GM18499 (cell line): ENCODE measurements at regions not wholly inside any gene's neighbourhood (a gene's known extent, or its start where the extent isn't known, plus 50 kb on each side); places are given as distances from the start of the nearest gene placed in this dataset.
"Not testable (repeated sequence)": the region's sequence is repeated elsewhere in the genome, so short reads cannot be mapped to it uniquely, and the experiment has no call there.

ENCODE experiments used
- ATAC-seq: cut with Tn5 transposase; IDR thresholded peaks from one replicate; pipeline ENCODE4 v1.9.1; 2021; ENCODE audit warnings: moderate number of reproducible peaks; ENCODE audit not compliant: insufficient read depth, unreplicated experiment

DNA sequence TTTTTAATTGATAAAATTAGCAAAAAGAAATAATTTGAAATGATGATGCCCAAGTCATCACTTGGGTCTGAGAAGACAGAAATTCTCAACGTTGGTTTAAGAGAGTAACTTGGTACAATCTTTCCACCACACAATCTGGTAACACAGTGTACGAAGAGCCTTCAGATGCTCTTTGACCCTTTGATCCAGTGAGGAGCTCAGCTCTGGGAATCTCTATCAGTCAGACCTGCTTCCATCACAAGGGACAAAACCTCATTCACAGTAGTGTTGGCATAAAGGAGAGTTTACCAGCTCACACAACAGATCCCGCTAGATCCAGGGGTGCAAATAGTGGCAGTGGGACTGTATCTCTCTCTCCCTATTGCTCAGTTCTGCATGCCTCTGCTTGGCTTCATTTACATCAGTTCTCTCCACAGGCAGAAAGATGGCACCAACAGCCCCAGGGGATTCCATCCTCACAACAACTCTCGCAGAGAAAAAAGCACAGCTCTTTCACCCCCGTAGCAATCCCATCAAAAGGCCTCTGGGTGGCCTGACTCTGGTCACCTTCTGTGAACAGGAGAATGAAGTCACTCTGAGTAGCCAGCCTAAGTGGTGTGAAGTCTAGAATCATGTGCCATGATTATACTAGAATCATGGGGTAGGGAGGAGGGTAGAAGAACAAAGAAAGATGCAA lies 119.7 kb downstream of the ZNF281 start:
- ATAC-seq = no peak

DNA sequence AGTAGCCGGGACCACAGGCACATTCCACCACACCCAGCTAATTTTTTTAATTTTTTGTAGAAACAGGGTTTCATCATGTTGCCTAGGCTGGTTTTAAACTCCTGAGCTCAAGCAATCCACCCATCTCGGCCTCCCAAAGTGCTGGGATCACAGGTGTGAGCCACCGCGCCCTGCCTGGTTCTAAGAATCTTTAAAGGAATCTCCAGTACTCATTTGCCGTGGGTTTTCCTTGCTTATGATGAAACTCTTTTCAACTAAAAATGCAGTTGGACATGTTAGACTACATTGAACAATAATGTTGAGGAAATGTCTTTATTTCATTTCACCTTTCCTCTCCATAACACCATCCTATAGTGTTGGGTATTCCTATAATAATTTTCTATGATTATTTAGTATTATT lies 121.6 kb downstream of the ZNF281 start:
- ATAC-seq = no peak

DNA sequence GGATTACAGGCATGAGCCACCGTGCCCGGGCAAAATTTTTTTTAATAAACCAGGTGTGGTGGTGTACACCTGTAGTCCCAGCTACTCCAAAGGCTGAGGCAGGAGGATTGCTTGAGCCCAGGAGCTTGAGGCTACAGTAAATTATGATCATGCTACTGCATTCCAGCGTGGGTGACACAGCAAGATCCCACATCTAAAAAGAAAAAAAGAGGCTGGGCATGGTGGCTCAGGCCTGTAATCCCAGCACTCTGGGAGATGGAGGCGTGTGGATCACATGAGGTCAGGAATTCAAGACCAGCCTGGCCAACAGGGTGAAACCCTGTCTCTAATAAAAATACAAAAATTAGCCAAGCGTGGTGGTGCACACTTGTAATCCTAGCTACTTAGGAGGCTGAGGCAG lies 125.6 kb downstream of the ZNF281 start:
- not testable (repeated sequence) for ATAC-seq

DNA sequence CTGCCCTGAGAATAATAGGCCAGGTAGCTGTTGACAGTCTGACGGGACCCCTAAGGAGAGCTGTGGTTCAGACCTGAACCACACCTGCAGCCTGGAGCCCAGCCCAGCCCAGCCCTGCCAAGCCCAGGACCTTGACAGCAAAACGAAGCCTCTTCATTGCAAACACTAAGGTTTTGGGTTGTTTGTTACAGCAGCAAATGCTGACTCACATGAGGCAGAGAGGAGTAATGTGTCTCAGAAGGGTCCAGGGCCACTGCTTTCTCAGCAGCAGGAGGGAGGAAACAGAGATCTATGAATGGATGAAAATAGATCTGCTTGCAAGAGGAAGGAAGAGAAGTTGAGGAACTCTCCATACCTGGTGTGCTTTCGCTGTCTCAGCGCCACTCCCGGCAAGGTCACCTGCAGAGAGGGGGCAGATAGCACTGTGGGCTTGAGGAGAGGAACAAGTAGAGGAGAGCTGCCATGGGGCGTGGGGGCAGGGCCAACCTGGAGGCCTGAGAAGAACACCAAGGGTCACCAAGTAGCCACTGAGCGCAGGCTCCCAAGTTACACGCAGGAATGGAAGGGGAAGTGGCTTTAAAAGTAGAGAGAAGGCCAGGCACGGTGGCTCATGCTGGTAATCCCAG lies 127.2 kb downstream of the ZNF281 start:
- no peak for ATAC-seq

DNA sequence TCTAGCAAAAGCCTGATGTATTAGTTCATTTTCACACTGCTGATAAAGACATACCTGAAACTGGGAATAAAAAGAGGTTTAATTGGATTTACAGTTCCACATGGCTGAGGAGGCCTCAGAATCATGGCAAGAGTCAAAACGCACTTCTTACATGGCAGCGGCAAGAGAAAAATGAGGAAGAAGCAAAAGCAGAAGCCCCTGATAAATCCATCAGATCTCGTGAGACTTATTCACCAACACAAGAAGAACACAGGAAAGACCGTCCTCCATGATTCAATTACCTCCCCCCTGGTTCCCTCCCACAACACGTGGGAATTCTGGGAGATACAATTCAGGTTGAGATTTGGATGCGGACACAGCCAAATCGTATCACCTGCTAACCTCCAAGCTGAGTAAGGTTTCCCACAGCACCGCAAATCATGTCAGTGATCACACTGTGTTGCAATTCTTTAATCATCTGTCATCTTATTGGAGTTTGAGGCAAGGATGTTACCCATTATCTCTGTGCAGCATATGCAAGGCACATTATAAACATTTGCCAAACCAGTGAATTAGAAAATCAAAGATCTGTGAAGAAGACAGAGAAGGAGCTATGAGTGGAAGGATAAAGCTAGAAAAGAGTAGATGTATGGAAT lies 128.5 kb downstream of the ZNF281 start:
- no peak for ATAC-seq

DNA sequence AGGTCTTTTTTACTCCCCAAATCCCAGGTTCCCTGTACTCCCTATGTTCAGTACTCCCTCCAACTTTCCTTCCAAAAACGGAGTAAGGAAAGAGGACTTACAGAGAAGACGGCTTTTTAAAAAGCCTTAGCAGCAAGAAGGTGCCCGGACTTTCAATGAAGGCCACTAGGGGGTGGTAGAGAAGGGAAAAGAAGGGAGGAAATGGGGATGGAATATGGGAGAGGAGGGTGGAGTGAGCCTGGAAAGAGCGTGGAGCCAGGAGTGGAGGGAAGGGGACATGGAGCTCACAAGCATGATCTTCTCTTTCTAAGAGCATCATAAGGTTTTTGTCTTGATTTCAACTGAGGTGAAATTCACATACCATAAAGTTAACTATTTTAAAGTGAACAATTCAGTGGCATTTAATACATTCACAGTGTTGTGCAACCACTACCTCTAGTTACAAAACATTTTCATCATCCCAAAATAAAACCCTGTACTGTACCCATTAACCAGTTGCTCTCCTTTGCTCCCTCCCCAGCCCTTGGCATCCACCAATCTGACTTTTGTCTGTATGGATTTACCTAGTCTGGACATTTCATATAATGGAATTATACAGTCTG lies 129.9 kb downstream of the ZNF281 start:
- no peak for ATAC-seq

DNA sequence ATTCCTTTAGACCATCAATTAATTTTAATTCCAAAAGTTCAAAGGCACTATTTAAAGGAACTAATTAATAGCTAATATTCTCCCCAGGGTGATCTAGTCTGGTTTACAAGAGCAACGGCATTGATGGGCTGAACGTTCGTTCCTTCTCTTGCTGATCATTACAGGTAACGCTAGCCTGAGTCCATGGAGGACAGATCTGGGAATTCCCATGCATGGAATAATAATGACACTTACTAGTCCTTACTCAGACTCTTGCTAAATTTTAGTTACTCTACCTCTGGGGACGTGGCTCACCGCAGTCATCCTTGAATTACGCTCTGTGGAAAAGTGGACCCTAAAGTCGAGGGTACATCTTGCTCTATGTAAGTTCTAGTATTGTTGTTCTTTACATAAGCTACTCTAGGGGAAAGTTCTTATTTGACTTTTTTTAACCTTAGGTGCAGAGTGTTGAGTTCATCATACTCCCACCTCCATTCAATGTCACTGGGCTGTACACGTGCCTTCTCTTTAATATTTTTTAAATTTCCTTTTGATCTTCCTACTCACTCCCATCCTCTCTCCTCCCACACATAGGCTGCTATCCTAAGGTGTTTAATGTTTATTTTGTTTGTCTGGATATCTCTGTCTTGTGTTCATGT lies 133.9 kb downstream of the ZNF281 start:
- ATAC-seq = no peak

DNA sequence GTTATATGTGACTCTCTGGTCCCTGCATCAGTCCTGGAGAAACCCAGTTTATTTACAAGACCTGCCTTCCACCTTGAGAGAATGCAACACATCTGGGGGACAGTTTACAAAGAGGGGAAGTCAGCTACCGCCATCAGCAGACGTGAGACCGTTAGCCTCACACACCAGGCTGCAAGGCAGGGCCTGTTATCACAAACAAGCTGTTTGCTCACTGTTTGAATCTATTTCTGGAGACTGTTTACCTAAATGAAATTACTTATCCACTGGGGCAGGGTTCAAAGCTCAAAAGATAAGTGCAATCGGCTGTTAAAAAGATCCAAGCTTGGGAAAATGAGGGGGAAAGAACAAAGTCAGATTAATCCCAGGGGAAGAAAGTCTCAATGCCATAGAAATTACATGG lies 134.4 kb downstream of the ZNF281 start:
- no peak for ATAC-seq

DNA sequence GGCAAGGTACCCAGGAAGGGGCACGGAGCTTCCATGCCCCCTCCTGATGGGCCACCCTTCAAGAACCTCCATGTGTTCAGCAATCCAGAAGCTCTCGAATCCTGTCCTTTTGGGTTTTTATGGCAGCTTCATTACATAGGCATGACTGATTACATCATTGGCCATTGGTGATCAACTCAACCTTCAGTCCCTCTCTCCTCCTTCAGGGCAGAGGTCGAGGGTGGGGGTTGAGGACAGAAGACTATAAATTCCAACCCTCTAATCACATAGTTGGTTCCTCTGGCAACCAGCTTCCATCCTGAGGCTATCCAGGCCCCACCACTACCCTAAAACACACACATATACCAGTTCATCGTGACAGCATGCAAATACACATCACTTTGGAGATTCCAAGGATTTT lies 135.7 kb downstream of the ZNF281 start:
- no peak for ATAC-seq

DNA sequence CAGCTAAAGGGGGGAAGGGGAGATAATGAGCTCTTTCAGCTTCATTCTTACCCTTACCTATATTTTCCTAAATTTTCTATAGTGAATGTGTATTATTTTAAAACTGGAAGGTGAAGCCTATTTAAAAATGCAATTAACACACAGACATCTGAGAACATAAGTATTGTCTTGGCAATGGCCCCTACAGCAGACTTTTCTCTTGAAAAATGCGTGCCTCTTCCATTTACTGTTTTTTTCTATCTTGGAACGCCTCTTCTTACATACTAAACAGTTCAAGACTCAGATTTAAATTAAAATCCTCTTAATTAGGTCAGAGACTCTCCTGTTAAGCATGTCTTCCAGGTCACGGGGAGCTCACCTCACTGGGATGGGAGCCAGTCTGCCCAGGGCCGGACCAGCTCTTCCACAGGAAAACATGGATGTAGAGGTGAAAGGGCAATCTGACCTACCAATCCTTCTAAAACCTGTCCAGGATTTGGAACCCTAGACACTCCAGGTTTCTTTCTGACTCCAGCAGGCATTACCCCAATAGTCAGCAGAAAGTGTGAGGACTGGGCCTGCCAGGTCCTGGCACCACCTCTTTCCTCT lies 137.3 kb downstream of the ZNF281 start:
- no peak for ATAC-seq

DNA sequence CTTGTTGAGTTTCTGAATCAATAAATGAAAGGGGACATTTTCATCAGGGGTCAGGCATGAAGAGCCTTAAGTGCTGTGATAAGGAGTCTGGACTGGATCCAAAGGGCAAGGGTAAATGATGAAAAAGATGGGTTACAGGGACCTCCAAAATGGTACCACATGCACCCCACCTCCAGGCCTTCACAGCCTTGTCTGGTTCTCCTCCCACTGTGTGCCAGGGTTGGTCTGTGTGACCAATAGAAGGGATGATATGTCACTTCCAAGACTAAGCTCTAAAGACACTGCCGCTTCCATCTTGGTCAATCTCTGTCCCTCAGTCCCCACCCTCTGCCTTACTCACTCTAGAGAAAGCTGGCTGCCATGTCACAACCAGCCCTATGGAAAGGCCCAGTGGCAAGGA lies 140.6 kb downstream of the ZNF281 start:
- no peak for ATAC-seq

DNA sequence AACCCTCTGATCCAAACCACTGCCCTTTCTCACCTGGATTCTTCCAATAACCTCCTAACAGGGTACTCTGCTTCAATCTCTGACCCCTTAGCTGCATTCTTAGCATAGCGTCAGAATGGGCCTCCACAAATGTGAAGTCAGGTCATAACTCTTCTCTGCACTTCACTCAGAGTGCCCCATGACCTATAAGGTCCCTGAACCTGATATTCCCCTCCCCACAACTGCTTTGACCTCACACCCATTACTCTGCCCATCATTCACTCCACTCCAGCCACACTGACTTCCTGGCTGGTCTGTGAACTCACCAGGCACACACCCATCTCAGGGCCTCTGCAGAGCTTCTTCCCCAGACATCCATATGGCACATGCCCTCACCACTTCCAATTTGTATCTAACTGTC lies 141.9 kb downstream of the ZNF281 start:
- ATAC-seq = no peak

DNA sequence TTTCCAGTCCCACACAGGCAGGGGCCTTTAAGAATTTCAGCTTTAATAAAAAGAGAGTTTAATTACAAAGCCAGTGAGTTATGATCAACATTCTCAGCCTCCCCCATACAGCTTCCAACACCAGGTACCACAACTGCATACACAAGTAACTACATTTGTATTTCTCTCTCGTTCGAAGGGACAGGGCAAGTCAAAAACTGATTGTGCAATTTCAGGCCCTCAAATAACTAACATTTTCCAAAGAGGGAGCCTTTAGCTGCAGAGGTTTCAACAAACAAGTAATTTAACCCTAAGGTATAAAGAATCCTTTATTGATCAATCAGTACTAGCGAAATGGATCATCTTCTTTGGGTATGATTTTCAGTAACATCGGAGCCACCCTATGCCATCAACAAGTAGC lies 142.4 kb downstream of the ZNF281 start:
- ATAC-seq = no peak

DNA sequence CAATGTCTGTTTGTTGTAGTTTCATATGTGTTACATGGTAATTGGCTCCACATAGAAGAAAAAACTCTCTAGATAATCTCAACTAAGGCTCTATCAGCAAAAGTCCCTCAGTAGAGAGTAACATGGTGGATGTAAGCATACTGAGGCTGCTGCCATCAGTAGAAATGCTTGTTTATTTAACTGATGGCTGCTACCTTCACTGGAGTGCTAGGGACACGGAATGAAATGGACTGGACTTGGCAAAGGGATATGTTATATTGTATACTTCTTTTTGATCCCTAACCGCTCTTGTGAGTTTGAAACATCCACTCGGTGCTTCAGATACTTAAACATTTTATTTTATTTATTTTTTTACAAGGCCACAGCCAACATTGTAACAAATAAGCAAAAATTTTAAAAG lies 143.0 kb downstream of the ZNF281 start:
- ATAC-seq = no peak

DNA sequence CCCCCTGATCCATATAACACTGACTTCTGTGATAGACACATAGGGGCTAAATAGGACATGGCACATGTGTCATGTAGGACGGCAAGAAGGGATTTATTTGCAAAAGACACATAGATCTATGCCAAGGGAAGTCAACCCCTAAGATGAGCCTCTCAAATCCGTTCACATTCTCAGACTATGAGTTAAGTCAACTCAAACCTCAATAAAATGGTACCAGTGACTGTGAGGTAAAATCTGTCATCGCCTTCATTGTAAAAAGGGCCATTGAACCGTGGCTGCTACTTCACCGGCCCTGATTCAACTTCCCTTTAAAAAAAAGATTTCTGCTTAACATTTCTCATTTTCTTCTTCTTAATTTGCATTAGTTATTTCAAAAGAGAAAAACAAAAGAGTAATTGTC lies 144.0 kb downstream of the ZNF281 start:
- ATAC-seq = no peak

DNA sequence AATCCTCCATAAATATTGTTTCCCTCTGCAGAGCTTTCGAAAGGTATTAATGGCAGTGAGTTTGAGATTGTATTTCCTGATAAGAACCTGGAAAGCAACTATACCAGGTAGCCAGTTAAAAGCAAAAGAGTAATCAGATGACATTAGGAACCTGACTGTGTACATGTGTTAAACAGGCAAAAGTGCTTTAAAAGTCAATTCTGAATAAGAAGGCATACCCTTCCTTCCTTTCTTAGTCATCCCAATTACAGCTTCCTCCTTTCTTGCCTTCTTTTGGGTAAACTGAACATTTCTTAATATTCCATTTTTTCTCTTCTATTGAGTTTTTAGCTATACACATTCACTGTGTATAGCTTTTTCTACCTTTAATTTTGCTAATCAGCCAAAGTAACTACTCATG lies 144.7 kb downstream of the ZNF281 start:
- ATAC-seq = no peak

DNA sequence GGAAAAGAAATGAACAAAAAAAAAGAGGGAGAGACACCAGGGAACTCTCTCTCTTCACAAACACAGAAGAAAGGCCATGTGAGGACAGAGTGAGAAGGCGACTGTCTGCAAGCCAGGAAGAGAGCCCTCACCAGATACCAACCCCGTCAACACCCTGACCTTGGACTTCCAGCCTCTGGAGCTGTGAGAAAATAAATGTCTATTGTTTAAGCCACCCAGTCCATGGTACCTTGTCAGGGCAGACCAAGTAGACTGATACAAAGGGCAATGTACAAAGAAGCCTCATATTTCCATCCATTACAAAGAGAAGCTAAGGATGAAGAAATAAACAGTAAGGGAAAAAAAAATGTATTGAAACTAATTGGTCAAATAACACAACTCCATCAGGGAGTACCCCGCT lies 146.6 kb downstream of the ZNF281 start:
- no peak for ATAC-seq

DNA sequence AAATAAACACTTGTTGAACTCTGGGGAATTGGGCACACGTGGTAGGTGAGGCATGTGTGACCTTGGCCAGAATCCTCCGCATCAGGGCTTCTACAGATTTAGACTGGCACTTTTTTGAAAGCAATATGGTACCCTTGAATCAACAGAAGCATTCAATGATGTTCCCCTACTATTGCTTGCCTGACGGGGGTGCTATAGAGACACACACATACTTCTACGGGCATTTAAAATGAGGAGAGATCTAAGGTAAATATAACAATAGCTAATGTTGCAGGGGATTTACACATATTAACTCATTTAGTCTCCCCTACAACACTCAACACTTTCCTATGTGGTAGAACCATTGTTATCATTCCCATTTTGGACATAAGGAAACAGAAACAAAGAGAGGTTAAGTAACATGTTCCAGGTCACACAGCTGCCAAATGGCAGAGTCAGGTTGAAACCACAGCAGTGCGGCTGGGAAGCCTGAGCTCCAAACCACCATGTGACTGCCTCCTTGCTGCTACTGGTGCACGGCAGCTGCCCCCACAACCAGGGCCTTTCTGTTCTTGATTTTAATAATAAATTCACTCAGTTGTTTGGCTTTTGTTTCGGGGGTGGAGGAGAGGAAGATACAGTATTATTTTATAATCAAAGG lies 147.4 kb downstream of the ZNF281 start:
- peak; percentile 54 for ATAC-seq

DNA sequence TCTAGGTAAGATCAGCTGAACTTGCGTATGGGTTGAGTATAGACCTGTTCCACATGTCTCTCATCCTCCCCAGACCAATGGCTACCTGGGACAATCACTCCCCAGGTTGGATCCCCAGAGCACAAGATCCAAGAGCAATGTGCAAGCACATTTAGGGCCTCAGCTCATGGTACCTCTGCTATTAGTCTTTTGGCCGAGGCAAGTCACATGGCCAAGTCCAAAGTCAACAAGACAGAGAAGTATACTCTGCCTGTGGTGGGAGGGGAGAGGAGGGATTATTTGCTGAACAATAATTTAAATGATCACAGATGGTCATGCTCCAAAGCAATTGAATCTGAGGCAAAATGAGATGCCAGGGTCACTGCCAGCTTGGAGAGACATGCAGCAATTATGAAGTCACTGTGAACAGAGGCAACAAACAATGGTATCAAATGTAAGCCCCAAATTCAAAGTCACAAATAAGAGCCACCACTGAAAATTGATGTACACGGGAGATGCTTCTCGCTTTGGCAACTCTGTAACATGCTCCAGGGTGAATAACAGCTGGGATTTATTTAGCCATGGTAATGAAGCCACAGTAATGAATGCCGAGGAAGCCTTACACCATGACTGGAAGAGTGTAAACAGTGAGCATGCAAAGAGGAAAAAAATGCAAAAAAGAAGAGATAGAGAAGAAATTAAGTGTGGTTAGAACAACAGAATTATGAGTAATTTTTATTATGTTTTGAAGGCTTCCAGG lies 149.1 kb downstream of the ZNF281 start:
- ATAC-seq = no peak
